Left ventricle myocardium inferior (tissue), 1 donor: ENCODE measurements at regions not wholly inside any gene's neighbourhood (a gene's known extent, or its start where the extent isn't known, plus 50 kb on each side); places are given as distances from the start of the nearest gene placed in this dataset.

Experiments
- DNase-seq: peaks from one replicate; pipeline ENCODE4 v3.0.0-alpha.2; 2020
- H3K27ac ChIP-seq: fragments of 200-600 bp; replicated peaks from 2 replicates; pipeline ENCODE4 v1.8.0; 2021
- H3K27me3 ChIP-seq: fragments of 200-600 bp; 2 replicates; pipeline ENCODE4 v1.8.0; 2021; ENCODE audit warnings: low read depth
- H3K36me3 ChIP-seq: fragments of 200-600 bp; 2 replicates; pipeline ENCODE4 v1.8.0; 2021
- H3K4me1 ChIP-seq: fragments of 200-600 bp; 2 replicates; pipeline ENCODE4 v1.8.0; 2021
- H3K4me3 ChIP-seq: fragments of 200-600 bp; 2 replicates; pipeline ENCODE4 v1.8.0; 2021; ENCODE audit warnings: mild to moderate bottlenecking, moderate library complexity
- H3K9me3 ChIP-seq: fragments of 200-600 bp; replicated peaks from 2 replicates; pipeline ENCODE4 v1.8.0; 2021
- intact Hi-C: fragments of 100-400 bp; cut with micrococcal nuclease; formaldehyde crosslinking; loops from one replicate; pipeline ENCODE4 v1.11.0; 2022
- TF ChIP-seq, protein P1 (sequence below): fragments of 200-600 bp; IDR thresholded peaks from 2 replicates; pipeline ENCODE4 v1.8.0; 2021; ENCODE audit warnings: antibody characterized with exemption, mild to moderate bottlenecking, borderline replicate concordance
- donor health status: DM: no; HTN: yes; CAD: no; lungs with severe emphysema.

- no peaks in the 10 kb centered on the region for H3K36me3 ChIP-seq
- DNase-seq: no peak
- intact Hi-C loops: no loop called here
- TF ChIP-seq, protein P1, sequence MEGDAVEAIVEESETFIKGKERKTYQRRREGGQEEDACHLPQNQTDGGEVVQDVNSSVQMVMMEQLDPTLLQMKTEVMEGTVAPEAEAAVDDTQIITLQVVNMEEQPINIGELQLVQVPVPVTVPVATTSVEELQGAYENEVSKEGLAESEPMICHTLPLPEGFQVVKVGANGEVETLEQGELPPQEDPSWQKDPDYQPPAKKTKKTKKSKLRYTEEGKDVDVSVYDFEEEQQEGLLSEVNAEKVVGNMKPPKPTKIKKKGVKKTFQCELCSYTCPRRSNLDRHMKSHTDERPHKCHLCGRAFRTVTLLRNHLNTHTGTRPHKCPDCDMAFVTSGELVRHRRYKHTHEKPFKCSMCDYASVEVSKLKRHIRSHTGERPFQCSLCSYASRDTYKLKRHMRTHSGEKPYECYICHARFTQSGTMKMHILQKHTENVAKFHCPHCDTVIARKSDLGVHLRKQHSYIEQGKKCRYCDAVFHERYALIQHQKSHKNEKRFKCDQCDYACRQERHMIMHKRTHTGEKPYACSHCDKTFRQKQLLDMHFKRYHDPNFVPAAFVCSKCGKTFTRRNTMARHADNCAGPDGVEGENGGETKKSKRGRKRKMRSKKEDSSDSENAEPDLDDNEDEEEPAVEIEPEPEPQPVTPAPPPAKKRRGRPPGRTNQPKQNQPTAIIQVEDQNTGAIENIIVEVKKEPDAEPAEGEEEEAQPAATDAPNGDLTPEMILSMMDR: no peak
- H3K27ac ChIP-seq: no peak overlapping the region
- H3K27me3 ChIP-seq: no peaks in the 10 kb centered on the region
- H3K9me3 ChIP-seq: peaks cover 23% of the 10 kb centered on the region
- H3K4me3 ChIP-seq: no peak overlapping the region
- H3K4me1 ChIP-seq: peaks cover 2% of the 10 kb centered on the region
Observed at GRCh38 chr9:18269561-18269960, 204.4 kb upstream of the ADAMTSL1 start.

GRCh38 chr9:18274693-18275092 lies 199.3 kb upstream of the ADAMTSL1 start:
- TF ChIP-seq, protein P1: no peak
- no peaks in the 10 kb centered on the region for H3K27me3 ChIP-seq
- intact Hi-C loops: no loop called here

DNA sequence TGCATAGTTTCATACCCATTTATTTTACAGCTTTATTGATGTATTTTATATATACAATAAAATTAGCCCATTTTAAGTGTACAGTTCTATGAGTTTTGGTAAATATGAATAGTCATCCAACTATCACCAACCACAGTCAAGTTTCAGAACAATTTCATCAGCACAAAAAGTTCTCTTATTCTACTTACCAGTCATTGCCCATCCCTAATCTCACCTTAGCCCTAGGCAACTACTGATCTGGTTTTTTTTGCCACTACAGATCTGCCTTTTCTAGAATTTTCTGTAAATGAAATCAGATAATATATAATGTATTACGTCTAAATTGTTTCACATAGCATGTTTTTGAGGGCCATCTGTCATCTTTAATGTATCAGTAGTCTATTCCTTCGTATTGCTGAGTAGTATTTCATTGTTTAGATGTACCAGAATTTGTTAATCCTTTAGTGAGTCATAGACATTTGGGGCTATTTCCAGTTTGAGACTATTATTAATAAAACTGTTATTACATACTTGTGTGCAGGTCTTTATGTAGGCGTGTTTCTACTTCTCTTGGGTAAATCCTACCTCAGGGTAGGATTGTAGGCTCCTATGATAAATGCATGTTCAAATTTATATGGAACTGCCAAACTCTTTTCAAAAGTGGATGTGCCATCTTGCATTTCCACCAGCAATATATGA lies 198.5 kb upstream of the ADAMTSL1 start:
- H3K27ac ChIP-seq: no peak overlapping the region
- peaks cover 53% of the 10 kb centered on the region for H3K9me3 ChIP-seq
- no peaks in the 10 kb centered on the region for H3K36me3 ChIP-seq
- DNase-seq: no peak
- H3K4me1 ChIP-seq: peaks cover 8% of the 10 kb centered on the region
- TF ChIP-seq, protein P1: no peak
- intact Hi-C loops: no loop called here
- H3K27me3 ChIP-seq: no peaks in the 10 kb centered on the region
- H3K4me3 ChIP-seq: no peak overlapping the region

More at GRCh38 chr9:18274693-18275092, 199.3 kb upstream of the ADAMTSL1 start:
- no peak for DNase-seq
- no peak overlapping the region for H3K27ac ChIP-seq
- peaks cover 8% of the 10 kb centered on the region for H3K4me1 ChIP-seq
- no peaks in the 10 kb centered on the region for H3K36me3 ChIP-seq
- H3K4me3 ChIP-seq: no peak overlapping the region
- peaks cover 53% of the 10 kb centered on the region for H3K9me3 ChIP-seq

- DNase-seq: no peak
- TF ChIP-seq, protein P1: no peak
- intact Hi-C loops: no loop called here
- H3K4me1 ChIP-seq: no peaks in the 10 kb centered on the region
- peaks cover 28% of the 10 kb centered on the region for H3K9me3 ChIP-seq
- no peak overlapping the region for H3K27ac ChIP-seq
- H3K27me3 ChIP-seq: no peaks in the 10 kb centered on the region
- H3K4me3 ChIP-seq: no peak overlapping the region
- no peaks in the 10 kb centered on the region for H3K36me3 ChIP-seq
Observed at GRCh38 chr9:18281291-18281690, 192.7 kb upstream of the ADAMTSL1 start.

DNA sequence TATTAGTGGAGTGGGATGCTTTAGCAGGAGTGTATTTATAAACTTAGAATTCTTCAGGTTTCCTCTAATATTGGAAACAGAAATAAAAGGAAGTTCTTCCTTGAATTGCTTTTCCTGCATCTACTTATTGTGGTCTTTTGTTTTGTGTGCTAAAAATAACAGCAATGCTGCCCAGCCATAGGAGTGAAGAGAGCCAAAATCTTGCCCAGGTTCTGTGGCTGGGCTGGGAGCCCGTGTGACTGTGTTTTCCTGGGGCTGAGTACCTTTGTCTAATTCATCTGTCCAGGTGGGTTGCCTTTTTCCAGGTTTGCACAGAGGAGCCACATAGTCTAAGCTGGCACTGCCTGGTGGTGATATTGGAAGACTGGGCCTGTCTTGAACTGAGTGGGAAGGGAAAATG lies 179.7 kb upstream of the ADAMTSL1 start:
- TF ChIP-seq, protein P1: no peak
- intact Hi-C loops: no loop called here
- no peaks in the 10 kb centered on the region for H3K27me3 ChIP-seq
- peaks cover 34% of the 10 kb centered on the region for H3K4me1 ChIP-seq
- no peak overlapping the region for H3K4me3 ChIP-seq
- H3K36me3 ChIP-seq: no peaks in the 10 kb centered on the region
- H3K27ac ChIP-seq: no peak overlapping the region
- H3K9me3 ChIP-seq: no peaks in the 10 kb centered on the region
- DNase-seq: no peak
